Activated B cell treated with CpG ODN at 0.5 μM for 24 hours (primary cell): ENCODE measurements at regions not wholly inside any gene's neighbourhood (a gene's known extent, or its start where the extent isn't known, plus 50 kb on each side); places are given as distances from the start of the nearest gene placed in this dataset.

ENCODE experiments used
- ATAC-seq: fragments of 200-7000 bp; cut with Tn5 transposase; one replicate; pipeline ENCODE4 v1.10.0; 2021; ENCODE audit warnings: low read depth, mild to moderate bottlenecking, moderate library complexity
- CTCF ChIA-PET: fragments of 350-600 bp; sonication (Branson Sonifier 250); formaldehyde crosslinking; loops from one replicate; lab custom pipeline; 2021; ENCODE audit warnings: antibody characterized with exemption; lab: Charles Lee
- POLR2A ChIA-PET: fragments of 350-600 bp; sonication (Branson Sonifier 250); formaldehyde crosslinking; loops from one replicate; lab custom pipeline; 2021; ENCODE audit warnings: antibody characterized with exemption; lab: Charles Lee
- DNase-seq: peaks from one replicate; pipeline ENCODE4 v3.0.0; 2022
- H3K27ac Mint-ChIP-seq: one replicate; pipeline ENCODE4 v1.8.0; 2020; ENCODE audit warnings: mixed read lengths
- H3K27me3 Mint-ChIP-seq: one replicate; pipeline ENCODE4 v1.8.0; 2021; ENCODE audit warnings: mixed read lengths
- H3K36me3 Mint-ChIP-seq: one replicate; pipeline ENCODE4 v1.8.0; 2021; ENCODE audit warnings: low read depth, mixed read lengths
- H3K4me1 Mint-ChIP-seq: one replicate; pipeline ENCODE4 v1.8.0; 2021; ENCODE audit warnings: mixed read lengths
- H3K4me3 Mint-ChIP-seq: one replicate; pipeline ENCODE4 v1.8.0; 2020; ENCODE audit warnings: mild to moderate bottlenecking, mixed read lengths
- H3K9me3 Mint-ChIP-seq: one replicate; pipeline ENCODE4 v1.8.0; 2020; ENCODE audit warnings: mixed read lengths
- intact Hi-C: fragments of 100-400 bp; cut with micrococcal nuclease; formaldehyde crosslinking; loops from one replicate; pipeline ENCODE4 v1.15.1; 2024
- TF ChIP-seq, protein P1 (sequence below): fragments of 200-600 bp; IDR thresholded peaks from one replicate; pipeline ENCODE4 v1.8.0; 2022; ENCODE audit warnings: antibody characterized with exemption, mild to moderate bottlenecking

DNA sequence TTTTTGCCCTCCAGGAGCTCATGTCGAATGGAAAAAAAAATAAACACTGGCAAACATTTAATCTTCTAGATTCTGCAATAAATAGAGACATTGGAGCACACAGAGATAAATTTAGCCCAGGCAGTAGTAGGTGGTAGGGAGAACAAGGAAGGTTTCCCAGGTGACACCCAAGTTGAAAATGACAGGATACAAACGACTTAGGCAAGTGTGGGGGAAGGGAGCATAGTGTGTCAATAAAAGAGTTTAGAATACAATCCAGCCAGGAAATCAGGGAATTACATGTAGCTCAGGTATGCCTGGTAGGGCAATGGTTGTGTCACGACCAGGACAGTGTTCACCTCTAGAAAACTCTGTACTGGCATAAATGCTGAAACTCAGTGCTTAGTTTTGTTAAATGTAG is 364.6 kb upstream of the AGTR1 start:
- H3K9me3 Mint-ChIP-seq: no peaks in the 10 kb centered on the region
- intact Hi-C loops: no loop called here
- ChIA-PET CTCF (no interaction called here), POLR2A (no interaction called here)
- ATAC-seq: no peak
- H3K4me1 Mint-ChIP-seq: no peaks in the 10 kb centered on the region
- H3K27me3 Mint-ChIP-seq: no peaks in the 10 kb centered on the region
- TF ChIP-seq, protein P1, sequence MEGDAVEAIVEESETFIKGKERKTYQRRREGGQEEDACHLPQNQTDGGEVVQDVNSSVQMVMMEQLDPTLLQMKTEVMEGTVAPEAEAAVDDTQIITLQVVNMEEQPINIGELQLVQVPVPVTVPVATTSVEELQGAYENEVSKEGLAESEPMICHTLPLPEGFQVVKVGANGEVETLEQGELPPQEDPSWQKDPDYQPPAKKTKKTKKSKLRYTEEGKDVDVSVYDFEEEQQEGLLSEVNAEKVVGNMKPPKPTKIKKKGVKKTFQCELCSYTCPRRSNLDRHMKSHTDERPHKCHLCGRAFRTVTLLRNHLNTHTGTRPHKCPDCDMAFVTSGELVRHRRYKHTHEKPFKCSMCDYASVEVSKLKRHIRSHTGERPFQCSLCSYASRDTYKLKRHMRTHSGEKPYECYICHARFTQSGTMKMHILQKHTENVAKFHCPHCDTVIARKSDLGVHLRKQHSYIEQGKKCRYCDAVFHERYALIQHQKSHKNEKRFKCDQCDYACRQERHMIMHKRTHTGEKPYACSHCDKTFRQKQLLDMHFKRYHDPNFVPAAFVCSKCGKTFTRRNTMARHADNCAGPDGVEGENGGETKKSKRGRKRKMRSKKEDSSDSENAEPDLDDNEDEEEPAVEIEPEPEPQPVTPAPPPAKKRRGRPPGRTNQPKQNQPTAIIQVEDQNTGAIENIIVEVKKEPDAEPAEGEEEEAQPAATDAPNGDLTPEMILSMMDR: no peak
- H3K27ac Mint-ChIP-seq: no peak overlapping the region
- no peaks in the 10 kb centered on the region for H3K36me3 Mint-ChIP-seq
- H3K4me3 Mint-ChIP-seq: no peak overlapping the region
- DNase-seq: no peak

GRCh38 chr3:148335612-148336011 is 362.1 kb upstream of the AGTR1 start:
- no peak for ATAC-seq
- H3K36me3 Mint-ChIP-seq: no peaks in the 10 kb centered on the region
- H3K9me3 Mint-ChIP-seq: peaks cover 2% of the 10 kb centered on the region
- CTCF ChIA-PET: no interaction called here
- H3K27me3 Mint-ChIP-seq: no peaks in the 10 kb centered on the region
- no peak for DNase-seq
- H3K4me1 Mint-ChIP-seq: no peaks in the 10 kb centered on the region
- H3K27ac Mint-ChIP-seq: no peak overlapping the region
- intact Hi-C loops: no loop called here
- POLR2A ChIA-PET: no interaction called here
- TF ChIP-seq, protein P1: no peak
- H3K4me3 Mint-ChIP-seq: no peak overlapping the region

DNA sequence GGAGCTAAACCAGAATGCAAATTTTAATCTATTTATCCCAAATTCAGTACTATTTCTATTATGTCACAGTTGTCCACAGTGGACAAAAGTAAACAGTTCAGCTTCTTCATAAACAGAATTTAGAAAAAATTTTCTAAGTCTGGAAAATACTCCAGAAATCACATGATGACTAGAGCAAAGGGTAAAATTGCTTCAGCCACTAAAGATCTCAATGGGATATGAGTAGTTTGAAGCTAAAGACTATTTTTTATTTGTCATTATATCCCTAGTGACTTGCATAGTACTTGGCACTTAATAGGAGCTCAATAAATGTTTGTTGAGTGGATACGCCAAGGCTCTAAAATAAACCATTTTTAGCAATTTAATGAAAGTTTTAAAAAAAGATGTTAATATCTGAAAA is 354.3 kb upstream of the AGTR1 start:
- no peak overlapping the region for H3K4me3 Mint-ChIP-seq
- POLR2A ChIA-PET: no interaction called here
- no peaks in the 10 kb centered on the region for H3K4me1 Mint-ChIP-seq
- H3K9me3 Mint-ChIP-seq: peaks cover under 1% of the 10 kb centered on the region
- H3K27me3 Mint-ChIP-seq: no peaks in the 10 kb centered on the region
- ATAC-seq (no peak), DNase-seq (no peak)
- H3K36me3 Mint-ChIP-seq: no peaks in the 10 kb centered on the region
- TF ChIP-seq, protein P1: no peak
- intact Hi-C loops: no loop called here
- CTCF ChIA-PET: no interaction called here
- H3K27ac Mint-ChIP-seq: no peak overlapping the region

- no peak for DNase-seq
- no peaks in the 10 kb centered on the region for H3K4me1 Mint-ChIP-seq
- intact Hi-C loops: no loop called here
- H3K9me3 Mint-ChIP-seq: no peaks in the 10 kb centered on the region
- POLR2A ChIA-PET: no interaction called here
- no peak overlapping the region for H3K4me3 Mint-ChIP-seq
- TF ChIP-seq, protein P1: no peak
- CTCF ChIA-PET: no interaction called here
- H3K36me3 Mint-ChIP-seq: no peaks in the 10 kb centered on the region
- ATAC-seq: no peak
- no peaks in the 10 kb centered on the region for H3K27me3 Mint-ChIP-seq
- no peak overlapping the region for H3K27ac Mint-ChIP-seq
Measured at GRCh38 chr3:148344521-148344920, 353.2 kb upstream of the AGTR1 start.

- Mint-ChIP-seq H3K4me1 (no peaks in the 10 kb centered on the region), H3K36me3 (no peaks in the 10 kb centered on the region), H3K27me3 (no peaks in the 10 kb centered on the region), H3K27ac (no peak overlapping the region), H3K4me3 (no peak overlapping the region), H3K9me3 (peaks cover 2% of the 10 kb centered on the region)
- DNase-seq (no peak), ATAC-seq (no peak)
- intact Hi-C loops: no loop called here
- TF ChIP-seq, protein P1: no peak
- ChIA-PET POLR2A (no interaction called here), CTCF (no interaction called here)
Measured at GRCh38 chr3:148360051-148360450, 337.7 kb upstream of the AGTR1 start.
